ENCODE measurements at regions not wholly inside any gene's neighbourhood (a gene's known extent, or its start where the extent isn't known, plus 50 kb on each side); places are given as distances from the start of the nearest gene placed in this dataset.

- DNase-seq (ENCODE audit: low read depth in 2 of 2) = no peak
Observed at GRCh38 chr3:170780955-170781354, 89.0 kb downstream of the RPL22L1 start.

- DNase-seq (ENCODE audit: low read depth in 2 of 2) = no peak
Observed at GRCh38 chr3:170780471-170780870, 89.5 kb downstream of the RPL22L1 start.

- no peak for DNase-seq (ENCODE audit: low read depth in 2 of 2)
Observed at GRCh38 chr3:170778240-170779217, 91.5 kb downstream of the RPL22L1 start.

DNA sequence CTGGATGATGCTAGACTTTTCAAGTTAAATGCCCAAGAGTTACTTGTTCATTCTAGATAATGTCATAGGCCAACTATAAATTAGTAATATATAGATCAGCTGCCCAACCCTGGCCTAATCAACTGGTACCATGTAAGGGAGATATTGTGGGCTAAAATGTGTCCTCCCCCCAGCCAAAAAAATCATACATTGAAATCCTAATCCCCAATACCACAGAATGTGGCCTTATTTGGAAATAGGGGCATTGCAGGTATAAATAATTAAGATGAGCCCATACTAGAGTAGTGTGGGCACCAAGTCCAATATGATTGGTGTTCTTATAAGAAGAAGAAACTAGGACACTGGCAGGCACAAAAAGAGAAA, 92.5 kb downstream of the RPL22L1 start:
- DNase-seq (ENCODE audit: low read depth in 2 of 2) = no peak

GRCh38 chr3:170776887-170777563, 93.0 kb downstream of the RPL22L1 start:
- DNase-seq (ENCODE audit: low read depth in 2 of 2) = no peak

DNA sequence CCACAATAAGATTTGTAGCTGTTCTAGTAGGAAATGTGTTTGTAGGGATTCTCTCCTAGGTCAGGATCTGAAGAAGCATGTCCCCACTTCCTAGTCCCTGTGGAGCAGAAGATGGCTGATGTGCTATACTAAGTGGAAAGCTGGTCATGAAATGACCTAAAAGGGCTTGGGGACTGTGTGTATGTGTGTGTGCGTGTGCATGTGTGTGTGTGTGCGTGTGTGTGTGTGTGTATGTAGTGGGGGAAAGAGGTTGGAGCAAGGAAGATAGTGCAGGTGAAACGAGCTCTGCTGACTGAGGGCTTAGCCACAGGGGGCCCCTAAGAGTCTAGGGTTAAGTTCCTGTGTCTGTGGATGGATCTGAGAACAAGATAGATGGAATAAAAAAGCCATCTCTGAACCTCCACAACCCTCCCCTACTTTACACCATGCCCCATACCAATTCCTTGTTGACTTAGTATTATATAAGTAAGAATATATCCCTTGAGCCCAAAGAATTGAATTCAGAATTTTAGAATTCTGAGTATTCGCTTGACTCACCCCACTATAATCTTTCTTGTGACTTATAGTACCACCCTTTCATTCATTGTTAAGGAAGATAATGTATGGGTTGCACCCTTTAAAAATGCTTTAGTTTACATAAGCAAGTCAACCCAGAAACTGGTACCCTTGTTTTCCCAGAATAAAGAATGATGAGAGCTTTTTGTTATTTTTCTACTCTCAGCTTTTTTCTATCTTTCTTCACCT, 96.1 kb downstream of the RPL22L1 start:
- DNase-seq (ENCODE audit: low read depth in 2 of 2) = no peak

DNA sequence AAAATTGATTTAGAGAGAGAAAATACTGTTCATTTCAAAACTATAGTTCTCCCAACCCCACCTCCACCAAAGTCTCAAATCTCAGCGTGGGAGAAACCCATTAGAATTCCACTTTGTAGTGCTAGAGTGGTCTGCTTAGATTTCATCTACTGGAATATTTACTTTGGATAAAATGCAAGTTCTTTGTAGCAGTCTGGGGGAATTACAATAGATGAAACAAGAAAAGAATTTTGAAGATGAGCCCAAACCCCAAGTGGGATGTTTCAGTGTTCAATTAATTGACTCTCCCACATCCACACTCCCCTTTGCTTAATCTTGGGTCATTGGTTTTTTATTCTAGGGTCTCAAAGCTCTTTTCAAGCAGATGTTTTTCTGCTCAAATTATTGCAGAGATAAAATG, 97.8 kb downstream of the RPL22L1 start:
- DNase-seq (ENCODE audit: low read depth in 2 of 2) = no peak

DNA sequence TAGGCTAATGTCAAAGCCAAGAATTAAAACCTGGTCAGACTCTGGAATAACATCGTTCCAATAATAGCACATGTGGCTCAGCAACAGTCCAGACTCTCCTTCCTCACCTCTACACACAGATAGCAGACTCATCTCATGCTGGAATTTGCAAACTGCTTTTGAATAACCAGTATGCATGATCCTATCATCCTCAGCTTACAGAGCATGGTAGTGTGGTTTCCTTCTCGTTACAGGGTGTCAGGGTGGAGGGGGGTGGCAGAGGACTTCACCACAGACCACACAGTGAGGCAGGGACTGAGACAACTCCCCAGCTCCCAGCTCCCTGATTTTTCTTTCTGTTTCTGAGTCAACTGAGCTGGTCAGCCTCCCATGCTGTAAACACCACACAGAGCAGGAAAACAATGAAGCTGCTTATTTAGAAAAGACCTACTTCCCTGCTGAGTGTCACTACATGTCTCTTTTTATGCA, 101.6 kb downstream of the RPL22L1 start:
- DNase-seq (ENCODE audit: low read depth in 2 of 2) = no peak

GRCh38 chr3:170767576-170767941, 102.4 kb downstream of the RPL22L1 start:
- DNase-seq (ENCODE audit: low read depth in 2 of 2) = no peak

DNA sequence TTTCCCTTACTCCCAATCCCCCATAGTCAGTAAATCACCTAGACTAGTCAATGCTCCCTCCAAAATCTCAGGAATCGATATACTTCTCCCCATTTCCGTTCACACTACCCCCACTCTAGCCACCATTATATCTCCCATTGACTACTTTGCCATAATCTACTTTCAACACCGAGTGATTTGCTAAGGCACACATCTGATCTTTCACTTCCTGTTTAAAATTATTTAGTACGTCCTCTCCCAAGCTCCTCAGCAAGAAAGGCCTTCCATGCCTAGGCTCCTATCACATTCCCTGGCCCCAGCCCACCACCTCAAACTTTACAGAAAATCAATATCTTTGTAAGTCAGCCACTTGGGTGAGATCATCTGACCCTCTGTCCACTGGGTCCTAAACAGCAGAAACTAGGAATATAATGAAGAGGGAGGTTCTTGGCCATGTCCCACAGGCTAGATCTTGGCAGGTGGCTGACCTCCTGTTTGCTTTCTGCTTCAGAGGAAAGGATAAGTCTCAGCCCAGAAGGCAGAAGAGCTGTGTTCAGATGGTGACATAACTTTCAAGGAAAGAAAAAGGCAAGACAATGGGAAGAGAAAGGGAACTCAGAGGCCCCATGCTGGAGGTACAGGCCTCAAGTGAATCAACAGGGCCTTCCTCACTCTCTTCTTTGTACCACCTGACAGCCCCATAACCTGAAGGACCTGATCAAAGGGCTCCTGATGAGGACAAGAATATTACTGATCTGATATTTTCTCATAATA, 103.0 kb downstream of the RPL22L1 start:
- no peak for DNase-seq (ENCODE audit: low read depth in 2 of 2)

DNA sequence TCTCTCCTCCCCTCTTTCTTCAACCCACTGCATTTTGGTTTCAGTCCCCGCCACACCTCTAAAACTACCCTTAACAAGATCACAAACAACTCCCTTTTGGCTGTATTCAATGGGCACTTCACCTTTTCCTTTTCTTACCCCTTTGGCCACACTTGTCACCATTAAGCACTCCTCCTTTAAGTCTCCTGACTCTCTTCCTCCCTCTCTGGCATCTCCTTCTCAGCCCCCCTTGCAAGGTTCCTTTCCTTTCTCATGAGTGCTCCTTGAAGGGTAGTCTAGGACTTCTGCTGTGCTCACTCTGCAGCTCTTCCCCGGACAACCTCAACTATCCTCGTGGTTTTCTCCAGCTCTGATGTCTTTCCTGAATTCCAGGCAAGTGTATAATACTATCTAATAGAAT, 103.7 kb downstream of the RPL22L1 start:
- no peak for DNase-seq (ENCODE audit: low read depth in 2 of 2)

GRCh38 chr3:170765419-170766078, 104.4 kb downstream of the RPL22L1 start:
- DNase-seq (ENCODE audit: low read depth in 2 of 2) = no peak

DNA sequence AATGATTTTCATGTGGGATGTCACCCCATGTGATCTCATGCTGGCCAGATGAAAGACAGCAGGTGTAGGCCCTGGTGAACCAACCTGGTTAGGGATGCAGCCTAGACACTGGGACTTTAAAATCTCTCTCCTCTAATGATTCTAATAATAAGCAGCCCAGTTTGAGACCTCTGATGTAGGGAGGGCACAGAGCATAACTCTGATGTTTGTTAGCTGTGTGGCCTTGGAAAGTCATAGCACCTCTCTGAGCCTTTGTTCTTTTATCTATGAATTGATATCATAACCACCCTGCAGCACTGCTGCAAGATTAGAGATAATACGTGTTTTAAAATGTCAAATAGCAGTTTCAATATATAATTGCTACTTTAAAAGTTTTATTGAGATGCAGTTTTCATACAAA, 106.0 kb downstream of the RPL22L1 start:
- no peak for DNase-seq (ENCODE audit: low read depth in 2 of 2)

DNA sequence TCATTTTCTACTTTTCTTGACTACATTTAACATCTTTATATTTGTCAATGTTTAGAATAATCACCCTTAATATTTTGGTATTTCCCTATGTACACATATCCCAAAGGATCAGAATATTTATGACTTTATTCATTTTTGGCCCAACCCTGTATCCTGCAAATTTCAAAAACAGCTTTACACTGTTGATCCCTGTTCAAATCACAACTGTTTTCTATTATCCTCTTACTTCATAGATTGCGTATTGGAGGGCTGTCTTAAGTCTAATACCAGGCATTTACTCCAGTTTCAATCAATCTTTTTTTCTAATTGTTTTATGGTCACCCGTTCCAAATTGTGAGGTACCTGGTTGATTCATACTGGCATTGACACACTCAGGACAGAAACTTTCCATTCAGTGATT, 107.9 kb downstream of the RPL22L1 start:
- DNase-seq (ENCODE audit: low read depth in 2 of 2) = no peak

DNA sequence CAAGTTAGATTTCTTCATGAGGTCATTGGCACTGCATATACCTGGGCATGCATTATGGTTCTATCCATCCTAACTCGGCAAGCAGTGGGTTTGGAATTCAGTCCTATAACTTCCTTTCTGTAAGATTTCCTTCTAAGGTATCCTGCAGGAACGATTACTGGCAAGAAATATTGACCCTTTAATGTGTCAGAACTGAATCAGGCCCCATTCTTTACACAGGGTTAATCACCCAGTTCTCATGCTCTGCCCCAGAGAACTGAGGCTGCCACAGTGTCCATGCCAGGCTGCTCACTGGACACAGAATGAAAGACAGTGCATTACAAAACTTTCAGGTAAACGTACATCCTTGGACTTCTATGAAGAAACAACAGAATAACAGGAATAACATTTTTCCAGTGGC, 108.9 kb downstream of the RPL22L1 start:
- no peak for DNase-seq (ENCODE audit: low read depth in 2 of 2)

- no peak for DNase-seq (ENCODE audit: low read depth in 2 of 2)
Observed at GRCh38 chr3:170760174-170760526, 109.8 kb downstream of the RPL22L1 start.

- no peak for DNase-seq (ENCODE audit: low read depth in 2 of 2)
Observed at GRCh38 chr3:170759511-170760173, 110.4 kb downstream of the RPL22L1 start.

GRCh38 chr3:170757038-170757437, 113.0 kb downstream of the RPL22L1 start:
- no peak for DNase-seq (ENCODE audit: low read depth in 2 of 2)

- DNase-seq (ENCODE audit: low read depth in 2 of 2) = no peak
Observed at GRCh38 chr3:170754311-170754693, 115.7 kb downstream of the RPL22L1 start.

- DNase-seq (ENCODE audit: low read depth in 2 of 2) = no peak
Observed at GRCh38 chr3:170753421-170754310, 116.3 kb downstream of the RPL22L1 start.
